ENCODE measurements at regions not wholly inside any gene's neighbourhood (a gene's known extent, or its start where the extent isn't known, plus 50 kb on each side); places are given as distances from the start of the nearest gene placed in this dataset.
"Not testable (repeated sequence)": the region's sequence is repeated elsewhere in the genome, so short reads cannot be mapped to it uniquely, and the experiment has no call there.

DNA sequence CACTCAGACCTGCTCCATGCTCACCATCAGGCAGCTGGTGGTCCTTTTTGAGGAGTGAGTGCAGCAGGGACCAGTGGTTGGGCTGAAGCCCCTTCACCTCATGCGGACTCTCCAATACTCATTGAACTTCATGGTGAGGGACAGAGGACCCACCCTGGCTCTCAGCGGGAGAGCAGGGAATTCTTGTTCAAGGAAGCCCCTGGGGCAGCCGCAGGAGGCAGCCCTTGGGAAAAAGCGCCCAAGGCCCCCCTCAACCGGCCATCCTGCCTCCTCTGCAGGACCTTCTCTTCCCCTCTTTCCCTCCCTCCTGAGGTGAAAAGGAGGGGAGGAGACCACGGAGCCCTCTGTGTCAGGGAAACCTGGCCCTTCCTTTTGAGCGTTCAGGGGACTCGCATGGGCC is 4510.9 kb upstream of the OR11H1 start:
- H3K9me3 Mint-ChIP-seq; H3K4me1 Mint-ChIP-seq (ENCODE audit: low read depth); intact Hi-C loops (cut with micrococcal nuclease); H3K4me3 Mint-ChIP-seq; H3K36me3 Mint-ChIP-seq (ENCODE audit: low read depth); H3K27ac Mint-ChIP-seq; DNase-seq (ENCODE audit: low spot score); H3K27me3 Mint-ChIP-seq (ENCODE audit: insufficient read depth): not testable (repeated sequence)

DNA sequence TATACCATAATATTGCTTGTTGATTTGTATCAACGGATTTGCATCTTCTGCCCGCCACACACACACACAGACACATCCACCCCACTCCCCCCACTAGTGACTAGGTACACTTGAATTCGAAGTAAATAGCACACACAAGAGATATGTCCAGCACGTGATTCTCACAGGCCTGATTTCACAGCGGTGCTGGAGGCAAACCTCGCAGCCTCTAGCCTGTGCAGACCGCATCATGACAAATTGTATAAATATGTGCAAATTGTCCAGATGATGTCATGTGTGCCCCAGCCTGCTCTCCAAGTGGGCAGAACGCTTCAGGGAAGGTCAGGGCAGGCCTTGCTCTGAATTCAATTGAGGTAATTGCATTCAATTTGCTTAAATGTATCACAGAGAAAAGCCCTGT is 4507.5 kb upstream of the OR11H1 start:
- intact Hi-C loops (cut with micrococcal nuclease); H3K4me3 Mint-ChIP-seq; DNase-seq (ENCODE audit: low spot score); H3K4me1 Mint-ChIP-seq (ENCODE audit: low read depth); H3K27ac Mint-ChIP-seq; H3K36me3 Mint-ChIP-seq (ENCODE audit: low read depth); H3K27me3 Mint-ChIP-seq (ENCODE audit: insufficient read depth): not testable (repeated sequence)
- H3K9me3 Mint-ChIP-seq: peaks cover 22% of the 10 kb centered on the region

DNA sequence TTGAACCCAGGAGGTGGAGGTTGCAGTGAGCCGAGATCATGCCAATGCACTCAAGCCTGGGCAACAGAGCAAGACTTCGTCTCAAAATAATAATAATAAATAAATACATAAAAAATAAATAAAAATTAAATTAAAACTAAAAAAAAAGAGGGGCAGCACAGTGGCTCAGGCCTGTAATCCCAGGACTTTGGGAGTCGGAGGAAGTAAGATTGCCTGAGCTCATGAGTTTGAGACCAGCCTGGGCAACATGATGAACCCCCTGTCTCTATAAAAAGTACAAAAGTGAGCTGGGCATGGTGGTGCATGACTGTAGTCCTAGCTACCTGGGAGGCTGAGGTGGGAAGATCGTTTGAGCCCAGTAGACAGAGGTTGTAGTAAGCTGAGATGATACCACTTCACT is 4501.5 kb upstream of the OR11H1 start:
- H3K27me3 Mint-ChIP-seq (ENCODE audit: insufficient read depth); DNase-seq (ENCODE audit: low spot score); intact Hi-C loops (cut with micrococcal nuclease); H3K4me3 Mint-ChIP-seq; H3K36me3 Mint-ChIP-seq (ENCODE audit: low read depth); H3K4me1 Mint-ChIP-seq (ENCODE audit: low read depth); H3K27ac Mint-ChIP-seq: not testable (repeated sequence)
- peaks cover 51% of the 10 kb centered on the region for H3K9me3 Mint-ChIP-seq

DNA sequence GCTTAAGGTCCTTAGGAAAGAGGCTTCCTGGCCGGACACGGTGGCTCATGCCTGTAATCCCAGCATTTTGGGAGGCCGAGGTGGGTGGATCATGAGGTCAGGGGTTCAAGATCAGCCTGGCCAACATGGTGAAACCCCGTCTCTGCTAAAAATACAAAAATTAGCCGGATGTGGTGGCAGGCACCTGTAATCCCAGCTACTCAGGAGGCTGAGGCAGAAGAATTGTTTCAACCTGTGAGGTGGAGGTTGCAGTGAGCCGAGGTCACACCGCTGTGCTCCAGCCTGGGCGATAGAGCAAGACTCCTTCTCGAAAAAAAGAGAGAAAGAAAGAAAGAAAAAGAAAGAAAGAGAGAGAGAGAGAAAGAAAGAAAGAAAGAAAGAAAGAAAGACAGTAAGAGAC is 4500.9 kb upstream of the OR11H1 start:
- H3K27ac Mint-ChIP-seq; H3K27me3 Mint-ChIP-seq (ENCODE audit: insufficient read depth); DNase-seq (ENCODE audit: low spot score); intact Hi-C loops (cut with micrococcal nuclease); H3K36me3 Mint-ChIP-seq (ENCODE audit: low read depth); H3K4me1 Mint-ChIP-seq (ENCODE audit: low read depth); H3K4me3 Mint-ChIP-seq: not testable (repeated sequence)
- peaks cover 55% of the 10 kb centered on the region for H3K9me3 Mint-ChIP-seq

DNA sequence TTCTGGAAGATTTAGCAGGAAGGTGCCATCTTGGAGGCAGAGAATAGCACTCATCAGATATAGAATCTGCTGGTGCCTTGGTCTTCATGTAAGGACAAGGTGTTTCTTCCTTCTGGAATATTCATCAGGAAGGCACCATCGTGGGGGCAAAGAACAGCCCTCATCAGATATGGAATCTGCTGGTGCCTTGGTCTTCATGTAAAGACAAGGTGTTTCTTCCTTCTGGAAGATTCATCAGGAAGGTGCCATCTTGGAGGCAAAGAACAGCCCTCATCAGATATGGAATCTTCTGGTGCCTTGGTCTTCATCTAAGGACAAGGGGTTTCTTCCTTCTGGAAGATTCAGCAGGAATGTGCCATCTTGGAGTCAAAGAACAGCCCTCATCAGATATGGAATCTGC is 4500.5 kb upstream of the OR11H1 start:
- intact Hi-C loops (cut with micrococcal nuclease); H3K27ac Mint-ChIP-seq; H3K4me3 Mint-ChIP-seq; H3K4me1 Mint-ChIP-seq (ENCODE audit: low read depth); H3K36me3 Mint-ChIP-seq (ENCODE audit: low read depth); H3K27me3 Mint-ChIP-seq (ENCODE audit: insufficient read depth); DNase-seq (ENCODE audit: low spot score): not testable (repeated sequence)
- peaks cover 53% of the 10 kb centered on the region for H3K9me3 Mint-ChIP-seq

DNA sequence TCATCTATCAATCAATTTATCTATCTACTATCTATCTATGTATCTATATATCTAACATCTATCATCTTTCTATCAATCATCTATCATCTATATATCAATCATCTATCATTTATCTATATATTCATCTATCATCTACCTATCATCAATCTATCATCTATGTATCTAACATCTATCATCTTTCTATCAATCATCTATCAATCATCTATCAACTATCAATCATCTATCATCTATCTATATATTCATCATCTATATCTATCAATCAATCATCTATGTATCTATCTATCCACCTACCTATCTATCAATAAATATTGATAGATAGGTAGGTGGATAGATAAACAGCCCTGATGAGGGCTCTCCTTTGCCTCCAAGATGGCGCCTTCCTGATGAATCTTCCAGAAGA is 4499.8 kb upstream of the OR11H1 start:
- H3K36me3 Mint-ChIP-seq (ENCODE audit: low read depth); DNase-seq (ENCODE audit: low spot score); H3K4me3 Mint-ChIP-seq; H3K4me1 Mint-ChIP-seq (ENCODE audit: low read depth); H3K27me3 Mint-ChIP-seq (ENCODE audit: insufficient read depth); intact Hi-C loops (cut with micrococcal nuclease); H3K27ac Mint-ChIP-seq: not testable (repeated sequence)
- H3K9me3 Mint-ChIP-seq: peaks cover 47% of the 10 kb centered on the region

DNA sequence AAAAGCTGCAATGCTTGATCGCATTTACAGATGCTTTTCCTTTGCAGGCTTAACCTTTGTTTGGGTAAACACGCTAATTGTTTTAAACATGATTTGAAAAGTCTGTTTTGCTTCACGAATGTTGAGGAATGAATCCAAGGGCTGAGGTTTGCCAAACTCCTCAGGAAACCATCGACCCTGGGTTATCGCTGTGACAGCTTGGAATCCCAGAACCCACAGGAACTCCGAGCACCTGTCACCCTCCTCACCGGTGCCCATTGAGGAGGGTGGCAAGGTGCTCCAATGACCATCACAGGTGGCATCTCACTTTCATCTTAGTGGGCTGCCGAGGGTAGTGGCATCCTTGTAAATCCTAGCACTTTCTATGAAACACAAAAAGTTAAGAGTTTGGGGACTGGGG is 4498.5 kb upstream of the OR11H1 start:
- H3K4me1 Mint-ChIP-seq (ENCODE audit: low read depth); H3K36me3 Mint-ChIP-seq (ENCODE audit: low read depth); H3K27me3 Mint-ChIP-seq (ENCODE audit: insufficient read depth); H3K27ac Mint-ChIP-seq; intact Hi-C loops (cut with micrococcal nuclease); H3K4me3 Mint-ChIP-seq; DNase-seq (ENCODE audit: low spot score): not testable (repeated sequence)
- peaks cover 47% of the 10 kb centered on the region for H3K9me3 Mint-ChIP-seq

DNA sequence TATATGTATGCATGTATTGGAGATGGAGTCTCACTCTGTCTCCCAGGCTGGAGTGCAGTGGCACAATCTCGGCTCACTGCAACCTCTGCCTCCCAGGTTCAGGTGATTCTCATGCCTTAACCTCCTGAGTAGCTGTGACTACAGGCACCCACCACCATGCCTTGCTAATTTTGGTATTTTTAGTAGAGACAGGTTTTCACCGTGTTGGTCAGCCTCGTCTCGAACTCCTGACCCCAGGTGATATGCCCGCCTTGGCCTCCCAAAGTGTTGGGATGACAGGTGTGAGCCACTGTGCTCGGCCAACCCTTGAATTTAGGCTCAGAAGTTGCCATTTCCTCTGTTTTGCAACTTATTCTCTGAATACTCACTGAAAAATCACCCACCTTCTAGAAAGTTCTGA is 4498.0 kb upstream of the OR11H1 start:
- DNase-seq (ENCODE audit: low spot score); H3K27ac Mint-ChIP-seq; intact Hi-C loops (cut with micrococcal nuclease); H3K27me3 Mint-ChIP-seq (ENCODE audit: insufficient read depth); H3K4me1 Mint-ChIP-seq (ENCODE audit: low read depth); H3K36me3 Mint-ChIP-seq (ENCODE audit: low read depth); H3K4me3 Mint-ChIP-seq: not testable (repeated sequence)
- H3K9me3 Mint-ChIP-seq: peaks cover 52% of the 10 kb centered on the region

DNA sequence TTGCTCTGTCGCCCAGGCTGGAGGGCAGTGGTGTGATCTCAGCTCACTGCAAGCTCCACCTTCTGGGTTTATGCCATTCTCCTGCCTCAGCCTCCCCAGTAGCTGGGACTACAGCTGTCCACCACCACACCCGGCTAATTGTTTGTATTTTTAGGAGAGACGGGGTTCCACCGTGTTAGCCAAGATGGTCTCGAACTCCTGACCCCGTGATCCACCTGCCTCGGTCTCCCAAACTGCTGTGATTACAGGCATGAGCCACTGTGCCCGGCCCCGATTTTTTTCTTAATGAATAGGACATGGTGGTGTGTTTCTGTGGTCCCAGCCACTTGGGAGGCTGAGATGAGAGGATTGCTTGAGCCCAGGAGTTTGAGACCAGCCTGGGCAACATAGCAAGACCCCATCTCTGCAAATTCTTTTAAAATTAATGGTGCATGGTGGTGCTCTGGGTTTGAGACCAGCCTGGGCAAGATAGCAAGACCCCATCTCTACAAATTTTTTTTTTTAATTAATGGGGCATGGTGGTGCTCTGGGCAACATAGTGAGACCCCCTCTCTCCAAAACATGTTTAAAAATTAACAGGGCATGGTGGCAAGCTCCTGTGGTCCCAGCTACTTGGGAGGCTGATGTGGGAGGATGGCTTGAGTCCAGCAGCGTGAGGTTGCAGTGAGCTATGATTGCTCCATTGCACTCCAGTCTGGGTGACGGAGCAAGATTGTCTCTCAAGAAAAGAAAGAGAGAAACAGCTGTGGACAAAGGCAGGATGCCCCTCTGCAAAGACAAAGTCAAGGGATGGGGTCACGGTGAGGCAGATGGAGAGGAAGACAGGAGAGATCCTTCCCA is 4497.2 kb upstream of the OR11H1 start:
- H3K36me3 Mint-ChIP-seq (ENCODE audit: low read depth); DNase-seq (ENCODE audit: low spot score); H3K27me3 Mint-ChIP-seq (ENCODE audit: insufficient read depth); H3K4me3 Mint-ChIP-seq; H3K27ac Mint-ChIP-seq; H3K4me1 Mint-ChIP-seq (ENCODE audit: low read depth); intact Hi-C loops (cut with micrococcal nuclease): not testable (repeated sequence)
- H3K9me3 Mint-ChIP-seq: peaks cover 60% of the 10 kb centered on the region

DNA sequence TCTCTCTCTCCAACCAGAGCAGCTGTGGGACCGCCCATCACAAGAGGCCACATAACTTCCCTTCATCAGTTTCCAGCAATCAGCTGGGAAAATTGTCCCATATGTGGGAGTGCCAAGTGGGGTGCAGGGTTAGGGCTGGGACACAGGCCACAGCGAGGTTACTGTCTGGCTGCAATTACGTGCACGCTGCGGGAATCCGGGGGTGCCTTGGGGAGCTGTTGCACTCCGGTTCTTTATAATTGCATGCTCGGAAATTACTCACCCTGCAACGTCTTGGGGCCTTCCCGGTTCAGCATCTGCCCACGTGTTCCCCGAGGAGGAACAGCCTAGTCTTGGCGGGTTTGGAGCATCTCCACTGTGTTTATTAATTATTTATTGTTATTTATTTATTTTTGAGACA is 4495.9 kb upstream of the OR11H1 start:
- H3K36me3 Mint-ChIP-seq (ENCODE audit: low read depth); DNase-seq (ENCODE audit: low spot score); H3K4me1 Mint-ChIP-seq (ENCODE audit: low read depth); H3K27me3 Mint-ChIP-seq (ENCODE audit: insufficient read depth); H3K4me3 Mint-ChIP-seq; intact Hi-C loops (cut with micrococcal nuclease): not testable (repeated sequence)
- Mint-ChIP-seq H3K9me3 (peaks cover 68% of the 10 kb centered on the region), H3K27ac (peak overlapping the region; percentile 30)

DNA sequence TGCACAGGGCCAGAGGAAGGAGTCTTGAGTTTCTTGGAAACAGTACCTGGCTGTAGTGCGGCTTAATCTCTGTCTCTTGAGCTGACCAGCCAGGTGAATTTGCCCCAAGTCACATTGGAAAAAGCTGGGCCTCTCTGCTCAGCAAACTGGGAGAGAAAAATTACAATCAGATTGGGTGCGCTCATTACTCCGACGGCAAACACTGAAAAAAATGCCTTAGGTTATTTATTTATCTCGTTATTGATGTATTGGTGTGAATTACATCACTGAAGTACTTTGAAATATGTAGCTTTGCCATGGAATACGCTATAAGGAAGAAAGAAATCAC is 4493.4 kb upstream of the OR11H1 start:
- H3K27me3 Mint-ChIP-seq (ENCODE audit: insufficient read depth); H3K27ac Mint-ChIP-seq; DNase-seq (ENCODE audit: low spot score); H3K36me3 Mint-ChIP-seq (ENCODE audit: low read depth); intact Hi-C loops (cut with micrococcal nuclease); H3K4me3 Mint-ChIP-seq; H3K4me1 Mint-ChIP-seq (ENCODE audit: low read depth): not testable (repeated sequence)
- H3K9me3 Mint-ChIP-seq: peaks cover 76% of the 10 kb centered on the region

DNA sequence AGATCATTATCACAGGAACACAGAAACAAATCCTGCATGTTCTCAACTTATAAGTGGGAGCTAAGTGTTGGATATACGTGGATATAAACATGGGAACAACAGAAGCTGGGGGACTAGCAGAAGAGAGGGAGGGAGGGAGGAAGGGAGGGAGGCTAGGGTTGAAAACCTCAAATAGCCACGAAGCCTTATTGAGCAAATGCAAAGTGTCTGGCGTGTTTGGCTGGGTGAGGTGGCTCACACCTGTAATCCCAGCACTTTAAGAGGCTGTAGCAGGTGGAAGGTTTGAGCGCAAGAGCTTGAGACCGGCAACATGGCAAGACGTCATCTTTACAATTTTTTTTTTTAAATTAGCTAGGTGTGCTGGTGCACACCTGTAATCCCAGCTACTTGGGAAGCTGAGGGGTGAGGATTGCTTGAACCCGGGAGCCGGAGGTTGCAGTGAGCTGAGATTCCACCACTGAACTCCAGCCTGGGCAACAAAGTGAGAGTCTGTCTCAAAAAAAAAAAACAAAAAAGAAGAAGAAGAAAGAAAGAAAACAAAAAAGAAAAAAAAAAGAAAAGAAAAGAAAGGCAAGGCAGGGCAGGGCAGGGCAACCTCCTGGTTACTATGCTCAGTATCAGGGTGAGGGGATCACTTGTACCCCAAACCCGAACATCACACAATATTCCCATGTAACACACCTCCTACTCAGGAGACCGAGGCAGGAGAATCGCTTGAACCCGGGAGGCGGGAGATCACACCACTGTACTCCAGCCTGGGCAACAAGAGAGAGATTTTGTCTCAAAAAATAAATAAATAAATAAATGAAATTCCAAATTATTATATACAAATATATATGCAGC is 4492.7 kb upstream of the OR11H1 start:
- intact Hi-C loops (cut with micrococcal nuclease); H3K4me3 Mint-ChIP-seq; H3K4me1 Mint-ChIP-seq (ENCODE audit: low read depth); H3K36me3 Mint-ChIP-seq (ENCODE audit: low read depth); DNase-seq (ENCODE audit: low spot score); H3K27ac Mint-ChIP-seq; H3K27me3 Mint-ChIP-seq (ENCODE audit: insufficient read depth): not testable (repeated sequence)
- peaks cover 78% of the 10 kb centered on the region for H3K9me3 Mint-ChIP-seq

DNA sequence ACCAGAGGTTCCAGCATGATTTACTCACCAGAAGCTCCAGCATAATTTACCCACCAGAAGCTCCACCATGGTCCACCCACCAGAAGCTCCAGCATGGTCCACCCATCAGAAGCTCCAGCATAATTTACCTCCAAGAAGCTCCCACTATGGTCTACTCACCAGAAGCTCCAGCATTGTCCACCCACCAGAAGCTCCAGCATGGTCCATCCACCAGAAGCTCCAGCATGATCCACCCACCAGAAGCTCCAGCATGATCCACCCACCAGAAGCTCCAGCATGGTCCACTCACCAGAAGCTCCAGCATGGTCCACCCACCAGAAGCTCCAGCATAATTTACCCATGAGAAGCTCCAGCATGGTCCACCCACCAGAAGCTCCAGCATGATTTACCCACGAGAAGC is 4490.7 kb upstream of the OR11H1 start:
- H3K9me3 Mint-ChIP-seq: peaks cover 81% of the 10 kb centered on the region

More for the DNA sequence above, 4490.7 kb upstream of the OR11H1 start:
- H3K4me3 Mint-ChIP-seq; H3K27me3 Mint-ChIP-seq (ENCODE audit: insufficient read depth); H3K27ac Mint-ChIP-seq; H3K4me1 Mint-ChIP-seq (ENCODE audit: low read depth); intact Hi-C loops (cut with micrococcal nuclease); H3K36me3 Mint-ChIP-seq (ENCODE audit: low read depth); DNase-seq (ENCODE audit: low spot score): not testable (repeated sequence)

Measured in activated T-helper 1 cell treated with anti-CD3 and anti-CD28 coated beads, Interleukin-12 subunit alpha, Interleukin-12 subunit beta, Interleukin-2, Interleukin-4 antibody, amounts not matched to agents 30 ng/mL and 10 ng/mL and 1 ng/mL, durations not matched to agents 14 hours and 24 hours and 36 hours (primary cell).